ENCODE measurements at regions not wholly inside any gene's neighbourhood (a gene's known extent, or its start where the extent isn't known, plus 50 kb on each side); places are given as distances from the start of the nearest gene placed in this dataset.

DNA sequence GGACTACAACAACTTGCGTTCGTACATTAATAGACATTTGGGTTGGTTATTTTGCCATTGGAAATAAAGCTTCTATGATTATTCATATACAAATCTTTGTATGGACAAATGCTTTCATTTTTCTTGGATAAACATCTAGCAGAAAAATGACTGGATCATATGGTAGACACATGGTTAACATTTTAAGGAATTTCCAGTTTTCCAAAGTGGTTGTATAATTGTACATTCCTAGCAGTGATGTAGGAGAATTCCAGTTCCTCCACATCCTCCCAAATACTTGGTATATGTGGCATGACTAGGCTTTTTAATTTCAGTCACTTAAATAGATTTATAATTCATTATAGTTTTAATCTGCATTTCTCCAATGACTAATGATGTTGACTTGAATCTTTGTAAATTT, 246.2 kb upstream of the NCAM1 start:
- H3K4me3 ChIP-seq (ENCODE audit: low read depth, low read length) = no peak overlapping the region
- H3K9me3 ChIP-seq (ENCODE audit: control insufficient read depth, low read length) = no peaks in the 10 kb centered on the region
- no peaks in the 10 kb centered on the region for H3K4me1 ChIP-seq
- H3K27ac ChIP-seq = no peak overlapping the region
- no peak overlapping the region for H2AFZ ChIP-seq
- no peaks in the 10 kb centered on the region for H3K36me3 ChIP-seq (ENCODE audit: control insufficient read depth, insufficient read depth, low read length)
- no peaks in the 10 kb centered on the region for H3K27me3 ChIP-seq (ENCODE audit: control insufficient read depth, insufficient read depth, low read length)
- no peak overlapping the region for H3K9ac ChIP-seq
- no peaks in the 10 kb centered on the region for H3K79me2 ChIP-seq
- TF ChIP-seq, protein P1, sequence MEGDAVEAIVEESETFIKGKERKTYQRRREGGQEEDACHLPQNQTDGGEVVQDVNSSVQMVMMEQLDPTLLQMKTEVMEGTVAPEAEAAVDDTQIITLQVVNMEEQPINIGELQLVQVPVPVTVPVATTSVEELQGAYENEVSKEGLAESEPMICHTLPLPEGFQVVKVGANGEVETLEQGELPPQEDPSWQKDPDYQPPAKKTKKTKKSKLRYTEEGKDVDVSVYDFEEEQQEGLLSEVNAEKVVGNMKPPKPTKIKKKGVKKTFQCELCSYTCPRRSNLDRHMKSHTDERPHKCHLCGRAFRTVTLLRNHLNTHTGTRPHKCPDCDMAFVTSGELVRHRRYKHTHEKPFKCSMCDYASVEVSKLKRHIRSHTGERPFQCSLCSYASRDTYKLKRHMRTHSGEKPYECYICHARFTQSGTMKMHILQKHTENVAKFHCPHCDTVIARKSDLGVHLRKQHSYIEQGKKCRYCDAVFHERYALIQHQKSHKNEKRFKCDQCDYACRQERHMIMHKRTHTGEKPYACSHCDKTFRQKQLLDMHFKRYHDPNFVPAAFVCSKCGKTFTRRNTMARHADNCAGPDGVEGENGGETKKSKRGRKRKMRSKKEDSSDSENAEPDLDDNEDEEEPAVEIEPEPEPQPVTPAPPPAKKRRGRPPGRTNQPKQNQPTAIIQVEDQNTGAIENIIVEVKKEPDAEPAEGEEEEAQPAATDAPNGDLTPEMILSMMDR (IDR thresholded peaks at IDR 0.05) = no peak
- H3K4me2 ChIP-seq (ENCODE audit: low read length) = no peak overlapping the region

DNA sequence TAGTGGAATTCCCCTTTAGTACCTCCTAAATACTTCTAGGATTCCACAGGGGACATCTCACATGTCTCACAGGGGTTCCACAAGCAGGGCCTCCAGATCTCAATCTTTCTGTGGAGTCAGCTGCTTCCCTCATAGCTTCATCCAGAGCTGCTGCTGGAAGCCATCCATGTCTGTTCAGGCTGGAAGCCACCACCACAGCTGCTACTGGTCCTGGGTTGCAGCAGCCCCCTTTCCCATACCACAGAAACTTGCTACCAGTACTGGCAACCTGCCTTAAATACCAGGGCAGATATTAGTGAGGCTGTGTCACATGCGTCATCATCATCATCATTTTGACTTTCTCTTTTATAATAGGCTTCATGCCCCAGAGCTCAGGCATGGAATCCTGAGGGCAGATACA, 242.7 kb upstream of the NCAM1 start:
- Histone ChIP-seq H2AFZ (no peak overlapping the region), H3K9me3 (ENCODE audit: control insufficient read depth, low read length) (no peaks in the 10 kb centered on the region), H3K79me2 (no peaks in the 10 kb centered on the region)

DNA sequence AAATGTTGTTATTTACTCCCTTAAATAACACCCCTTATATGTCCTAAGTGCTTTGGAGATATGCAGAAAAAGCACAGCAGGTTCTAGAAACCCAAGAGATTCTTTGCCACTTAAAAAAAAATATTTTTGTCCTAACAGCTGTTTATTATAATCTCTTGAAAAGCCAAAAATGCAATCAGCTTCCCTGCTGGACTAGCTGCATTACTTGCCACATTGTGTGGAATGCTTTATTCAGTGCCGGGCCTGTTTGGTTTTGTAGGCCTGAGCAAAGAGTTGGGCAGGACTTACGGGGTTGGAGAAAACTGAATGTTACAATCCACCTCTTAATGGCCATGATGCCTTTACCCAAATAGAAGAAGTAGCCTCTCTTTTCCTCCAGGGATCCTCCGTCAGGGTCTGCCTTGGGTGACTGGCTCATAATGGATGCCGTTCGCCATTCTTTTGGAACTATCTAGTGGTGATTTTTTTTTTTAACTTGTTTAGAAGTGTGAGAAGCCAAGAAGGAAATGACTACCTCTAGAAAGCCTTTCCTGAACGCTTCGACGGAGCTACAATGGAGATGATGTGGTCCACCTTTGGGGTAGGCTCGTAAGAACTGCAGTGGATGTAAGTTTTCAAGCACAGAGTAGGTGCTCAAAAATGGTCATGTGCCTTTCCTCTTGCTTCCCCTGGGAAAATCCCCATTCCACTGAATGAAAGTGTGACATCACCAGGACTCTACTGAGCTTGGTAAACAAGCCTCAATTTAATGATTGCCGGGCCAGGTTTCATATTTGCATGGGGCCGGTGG, 241.3 kb upstream of the NCAM1 start:
- no peak overlapping the region for H3K9ac ChIP-seq
- no peaks in the 10 kb centered on the region for H3K27me3 ChIP-seq (ENCODE audit: control insufficient read depth, insufficient read depth, low read length)
- TF ChIP-seq, protein P1 (IDR thresholded peaks at IDR 0.05) = no peak
- H3K9me3 ChIP-seq (ENCODE audit: control insufficient read depth, low read length) = no peaks in the 10 kb centered on the region
- H2AFZ ChIP-seq = no peak overlapping the region
- no peaks in the 10 kb centered on the region for H3K36me3 ChIP-seq (ENCODE audit: control insufficient read depth, insufficient read depth, low read length)
- H3K4me3 ChIP-seq (ENCODE audit: low read depth, low read length) = no peak overlapping the region
- no peak overlapping the region for H3K4me2 ChIP-seq (ENCODE audit: low read length)
- H3K79me2 ChIP-seq = no peaks in the 10 kb centered on the region
- no peak overlapping the region for H3K27ac ChIP-seq
- no peaks in the 10 kb centered on the region for H3K4me1 ChIP-seq

More for the DNA sequence above, 242.7 kb upstream of the NCAM1 start:
- no peaks in the 10 kb centered on the region for H3K36me3 ChIP-seq (ENCODE audit: control insufficient read depth, insufficient read depth, low read length)
- H3K4me1 ChIP-seq = no peaks in the 10 kb centered on the region
- no peak overlapping the region for H3K27ac ChIP-seq
- H3K4me3 ChIP-seq (ENCODE audit: low read depth, low read length) = no peak overlapping the region
- H3K4me2 ChIP-seq (ENCODE audit: low read length) = no peak overlapping the region
- TF ChIP-seq, protein P1 (IDR thresholded peaks at IDR 0.05) = no peak
- H3K9ac ChIP-seq = no peak overlapping the region
- no peaks in the 10 kb centered on the region for H3K27me3 ChIP-seq (ENCODE audit: control insufficient read depth, insufficient read depth, low read length)

DNA sequence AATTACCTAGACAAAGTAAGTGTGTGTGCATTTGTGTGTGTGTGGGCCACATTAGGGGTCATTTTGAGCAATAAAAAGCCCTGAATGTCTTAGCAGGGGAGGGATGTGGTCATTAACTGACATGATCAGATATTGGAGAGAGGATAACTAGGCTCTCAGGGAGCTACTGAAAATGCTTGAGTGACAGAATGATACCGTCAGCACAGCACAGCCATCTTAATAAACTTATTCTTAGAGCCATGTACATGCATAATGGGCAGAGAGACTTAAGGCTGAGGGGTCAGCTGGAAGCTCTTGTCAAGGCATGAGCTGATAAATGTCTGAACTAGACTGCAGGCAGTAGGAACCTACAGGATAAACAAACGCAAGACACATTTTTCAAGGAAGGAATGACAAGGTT, 239.1 kb upstream of the NCAM1 start:
- Histone ChIP-seq H3K9me3 (ENCODE audit: control insufficient read depth, low read length) (no peaks in the 10 kb centered on the region), H3K27me3 (ENCODE audit: control insufficient read depth, insufficient read depth, low read length) (no peaks in the 10 kb centered on the region), H3K4me3 (ENCODE audit: low read depth, low read length) (no peak overlapping the region), H3K79me2 (no peaks in the 10 kb centered on the region), H3K27ac (no peak overlapping the region), H3K4me1 (no peaks in the 10 kb centered on the region), H3K9ac (no peak overlapping the region), H2AFZ (no peak overlapping the region), H3K4me2 (ENCODE audit: low read length) (no peak overlapping the region), H3K36me3 (ENCODE audit: control insufficient read depth, insufficient read depth, low read length) (no peaks in the 10 kb centered on the region)
- TF ChIP-seq, protein P1 (IDR thresholded peaks at IDR 0.05) = no peak

DNA sequence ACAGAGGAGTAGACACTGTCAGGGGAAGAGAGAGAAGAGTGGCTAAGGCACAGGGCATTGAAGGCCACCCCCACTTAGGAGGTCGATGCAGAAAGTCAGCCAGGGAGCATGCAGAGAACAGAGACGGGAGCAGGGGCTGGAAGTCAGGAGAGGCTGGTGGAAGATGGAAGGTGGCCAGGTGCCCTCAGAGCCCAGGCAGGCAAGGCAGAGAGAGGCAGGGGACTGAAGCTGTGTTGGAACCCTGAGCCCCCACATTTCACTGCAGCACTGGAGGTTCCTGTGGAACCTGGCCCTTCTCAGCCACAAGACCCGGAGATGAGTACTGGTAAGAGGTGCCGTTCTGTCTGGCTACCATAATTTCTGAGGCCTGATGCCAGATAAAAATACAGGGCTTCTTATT, 238.3 kb upstream of the NCAM1 start:
- Histone ChIP-seq H3K9me3 (ENCODE audit: control insufficient read depth, low read length) (no peaks in the 10 kb centered on the region), H3K79me2 (no peaks in the 10 kb centered on the region), H3K36me3 (ENCODE audit: control insufficient read depth, insufficient read depth, low read length) (no peaks in the 10 kb centered on the region), H3K27me3 (ENCODE audit: control insufficient read depth, insufficient read depth, low read length) (no peaks in the 10 kb centered on the region), H3K4me1 (no peaks in the 10 kb centered on the region), H3K27ac (no peak overlapping the region), H3K4me3 (ENCODE audit: low read depth, low read length) (no peak overlapping the region), H3K4me2 (ENCODE audit: low read length) (no peak overlapping the region), H2AFZ (no peak overlapping the region), H3K9ac (no peak overlapping the region)
- TF ChIP-seq, protein P1 (IDR thresholded peaks at IDR 0.05) = no peak
